Loucy (cell line): ENCODE measurements at regions not wholly inside any gene's neighbourhood (a gene's known extent, or its start where the extent isn't known, plus 50 kb on each side); places are given as distances from the start of the nearest gene placed in this dataset.

Experiments used
- H2AFZ ChIP-seq: fragments of 200-600 bp; sonication (generic); 2 replicates; pipeline ENCODE4 v1.6.0; 2016; ENCODE audit warnings: antibody characterized with exemption, mild to moderate bottlenecking, low read length, moderate library complexity
- H3F3A ChIP-seq: fragments of 200-600 bp; 2 replicates; pipeline ENCODE4 v1.6.0; 2016; ENCODE audit warnings: antibody characterized with exemption, low read depth, mild to moderate bottlenecking
- H3K27me3 ChIP-seq: fragments of 200-600 bp; sonication (generic); 2 replicates; pipeline ENCODE4 v1.6.1; 2014; ENCODE audit warnings: low read length, mild to moderate bottlenecking; ENCODE audit not compliant: insufficient read depth, poor library complexity, severe bottlenecking
- H3K36me3 ChIP-seq: fragments of 200-600 bp; sonication (generic); 2 replicates; pipeline ENCODE4 v1.6.1; 2016; ENCODE audit warnings: low read length; ENCODE audit not compliant: insufficient read depth
- H3K4me1 ChIP-seq: fragments of 200-600 bp; sonication (generic); 2 replicates; pipeline ENCODE4 v1.5.1; 2014; ENCODE audit warnings: low read length, mild to moderate bottlenecking; ENCODE audit not compliant: insufficient read depth, poor library complexity, severe bottlenecking
- H3K4me2 ChIP-seq: fragments of 200-600 bp; sonication (generic); 2 replicates; pipeline ENCODE4 v1.6.0; 2014; ENCODE audit warnings: antibody characterized with exemption, low read length, low read depth, mild to moderate bottlenecking; ENCODE audit not compliant: poor library complexity, severe bottlenecking
- H3K4me3 ChIP-seq: fragments of 200-600 bp; sonication (generic); 2 replicates; pipeline ENCODE4 v1.5.1; 2014; ENCODE audit warnings: low read length, mild to moderate bottlenecking, mixed read lengths; ENCODE audit not compliant: poor library complexity, severe bottlenecking
- H3K79me2 ChIP-seq: fragments of 200-600 bp; sonication (generic); 2 replicates; pipeline ENCODE4 v1.6.1; 2014; ENCODE audit warnings: low read length; ENCODE audit not compliant: insufficient read depth
- H3K9ac ChIP-seq: fragments of 200-600 bp; sonication (generic); 2 replicates; pipeline ENCODE4 v1.6.0; 2014; ENCODE audit warnings: mild to moderate bottlenecking, low read depth, low read length, moderate library complexity; ENCODE audit not compliant: poor library complexity, severe bottlenecking
- H3K9me2 ChIP-seq: fragments of 200-600 bp; sonication (generic); replicated peaks from 2 replicates; pipeline ENCODE4 v1.6.1; 2016; ENCODE audit warnings: low read depth, low read length, mixed read lengths
- H3K9me3 ChIP-seq: fragments of 200-600 bp; sonication (generic); 2 replicates; pipeline ENCODE4 v1.6.1; 2014; ENCODE audit warnings: mild to moderate bottlenecking, antibody characterized with exemption, low read length, low read depth; ENCODE audit not compliant: insufficient read depth
- H4K20me1 ChIP-seq: fragments of 200-600 bp; sonication (generic); 2 replicates; pipeline ENCODE4 v1.6.0; 2014; ENCODE audit warnings: antibody characterized with exemption, low read length, mild to moderate bottlenecking; ENCODE audit not compliant: insufficient read depth, poor library complexity, severe bottlenecking
- EZH2phosphoT487 ChIP-seq: fragments of 200-600 bp; IDR thresholded peaks from 2 replicates; pipeline ENCODE4 v1.6.1; 2018; ENCODE audit warnings: antibody characterized with exemption, mild to moderate bottlenecking, moderate library complexity, borderline replicate concordance
- TF ChIP-seq, protein P1 (sequence below): fragments of 200-600 bp; sonication (generic); conservative IDR thresholded peaks from 2 replicates; pipeline ENCODE4 v1.5.1; 2014; ENCODE audit warnings: mild to moderate bottlenecking, antibody characterized with exemption, low read length

- Histone ChIP-seq H3K79me2 (no peaks in the 10 kb centered on the region), H3K36me3 (no peaks in the 10 kb centered on the region), H3K4me1 (no peaks in the 10 kb centered on the region), H3K9ac (no peak overlapping the region), H3K9me3 (no peaks in the 10 kb centered on the region), H3K9me2 (no peaks in the 10 kb centered on the region), H3K4me3 (no peak overlapping the region), H3F3A (no peaks in the 10 kb centered on the region), H3K4me2 (no peak overlapping the region), H4K20me1 (no peaks in the 10 kb centered on the region), H3K27me3 (no peaks in the 10 kb centered on the region), H2AFZ (no peak overlapping the region)
- TF ChIP-seq, protein P1, sequence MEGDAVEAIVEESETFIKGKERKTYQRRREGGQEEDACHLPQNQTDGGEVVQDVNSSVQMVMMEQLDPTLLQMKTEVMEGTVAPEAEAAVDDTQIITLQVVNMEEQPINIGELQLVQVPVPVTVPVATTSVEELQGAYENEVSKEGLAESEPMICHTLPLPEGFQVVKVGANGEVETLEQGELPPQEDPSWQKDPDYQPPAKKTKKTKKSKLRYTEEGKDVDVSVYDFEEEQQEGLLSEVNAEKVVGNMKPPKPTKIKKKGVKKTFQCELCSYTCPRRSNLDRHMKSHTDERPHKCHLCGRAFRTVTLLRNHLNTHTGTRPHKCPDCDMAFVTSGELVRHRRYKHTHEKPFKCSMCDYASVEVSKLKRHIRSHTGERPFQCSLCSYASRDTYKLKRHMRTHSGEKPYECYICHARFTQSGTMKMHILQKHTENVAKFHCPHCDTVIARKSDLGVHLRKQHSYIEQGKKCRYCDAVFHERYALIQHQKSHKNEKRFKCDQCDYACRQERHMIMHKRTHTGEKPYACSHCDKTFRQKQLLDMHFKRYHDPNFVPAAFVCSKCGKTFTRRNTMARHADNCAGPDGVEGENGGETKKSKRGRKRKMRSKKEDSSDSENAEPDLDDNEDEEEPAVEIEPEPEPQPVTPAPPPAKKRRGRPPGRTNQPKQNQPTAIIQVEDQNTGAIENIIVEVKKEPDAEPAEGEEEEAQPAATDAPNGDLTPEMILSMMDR, result no peak
- no peak for TF ChIP-seq EZH2phosphoT487
Observed at GRCh38 chr13:73138638-73139491, 80.1 kb downstream of the KLF5 start.

- H3K9me2 ChIP-seq, result no peaks in the 10 kb centered on the region
- H4K20me1 ChIP-seq, result no peaks in the 10 kb centered on the region
- no peak overlapping the region for H3K4me2 ChIP-seq
- H3K9ac ChIP-seq, result no peak overlapping the region
- H3K36me3 ChIP-seq, result no peaks in the 10 kb centered on the region
- no peak overlapping the region for H3K4me3 ChIP-seq
- no peaks in the 10 kb centered on the region for H3K9me3 ChIP-seq
- H3K4me1 ChIP-seq, result no peaks in the 10 kb centered on the region
- H3K79me2 ChIP-seq, result no peaks in the 10 kb centered on the region
- H2AFZ ChIP-seq, result no peak overlapping the region
- TF ChIP-seq, protein P1, result no peak
- TF ChIP-seq EZH2phosphoT487, result no peak
- H3F3A ChIP-seq, result no peaks in the 10 kb centered on the region
- H3K27me3 ChIP-seq, result no peaks in the 10 kb centered on the region
Observed at GRCh38 chr13:73138276-73138637, 79.5 kb downstream of the KLF5 start.

GRCh38 chr13:73136776-73137175, 78.0 kb downstream of the KLF5 start:
- Histone ChIP-seq H3K79me2 (no peaks in the 10 kb centered on the region), H3K9ac (no peak overlapping the region), H3K27me3 (no peaks in the 10 kb centered on the region), H3K9me3 (no peaks in the 10 kb centered on the region), H3K4me3 (no peak overlapping the region), H2AFZ (no peak overlapping the region), H3K4me1 (no peaks in the 10 kb centered on the region), H3K4me2 (no peak overlapping the region), H4K20me1 (no peaks in the 10 kb centered on the region), H3K9me2 (no peaks in the 10 kb centered on the region), H3F3A (no peaks in the 10 kb centered on the region), H3K36me3 (no peaks in the 10 kb centered on the region)
- no peak for TF ChIP-seq EZH2phosphoT487
- TF ChIP-seq, protein P1, result no peak
